HG03159 (cell line): ENCODE measurements at regions not wholly inside any gene's neighbourhood (a gene's known extent, or its start where the extent isn't known, plus 50 kb on each side); places are given as distances from the start of the nearest gene placed in this dataset.
A peak's percentile ranks its signal among the peaks of the same experiment; 100 is the strongest.

Source experiments
- ATAC-seq: cut with Tn5 transposase; IDR thresholded peaks from one replicate; pipeline ENCODE4 v1.9.1; 2021; ENCODE audit warnings: mild to moderate bottlenecking, moderate library complexity; ENCODE audit not compliant: unreplicated experiment

GRCh38 chr2:15732341-15733077 lies 140.8 kb downstream of the DDX1 start:
- peak; percentile 97 for ATAC-seq

- no peak for ATAC-seq
These were observed 142.4 kb downstream of the DDX1 start for GRCh38 chr2:15733867-15734673.

DNA sequence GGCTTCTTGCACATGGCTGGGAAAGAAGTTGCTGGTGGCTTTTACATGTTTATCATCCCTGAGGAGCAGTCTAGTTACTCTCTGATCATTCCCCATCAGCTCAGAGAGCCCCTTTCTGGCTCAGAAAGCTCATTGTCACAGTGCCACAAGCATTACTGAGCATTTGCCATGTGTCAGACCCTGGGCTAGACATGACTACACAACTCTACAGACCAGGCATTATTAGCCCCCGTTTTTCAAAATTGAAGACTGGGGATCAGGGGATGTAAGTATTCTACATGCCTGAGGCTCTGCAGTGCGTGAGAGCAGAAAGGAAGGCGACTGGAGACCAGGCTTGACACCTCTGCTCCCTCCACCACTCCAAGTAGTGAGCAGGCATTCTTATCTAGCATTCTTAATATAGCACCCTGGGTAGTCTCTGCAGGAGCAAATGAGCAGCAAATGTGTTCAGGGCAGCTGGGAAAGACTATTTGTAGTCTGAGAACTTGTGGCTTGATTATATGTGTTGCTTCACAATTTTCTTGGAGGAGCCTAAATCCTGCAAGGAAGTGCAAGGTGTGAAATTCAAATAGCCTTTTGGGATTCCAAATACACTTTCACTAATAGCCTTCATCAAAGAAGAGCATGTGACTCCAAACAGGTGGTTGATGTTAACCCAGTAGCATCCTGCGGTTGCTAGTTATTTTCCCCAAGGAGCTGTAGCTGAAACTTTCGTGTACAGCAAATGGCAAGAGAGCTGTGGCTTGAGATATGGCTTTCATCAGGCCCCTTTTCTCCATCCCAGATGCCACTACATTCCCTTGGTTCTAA lies 143.2 kb downstream of the DDX1 start:
- no peak for ATAC-seq

GRCh38 chr2:15735484-15736326 lies 144.0 kb downstream of the DDX1 start:
- no peak for ATAC-seq

- ATAC-seq = no peak
These were observed 144.9 kb downstream of the DDX1 start for GRCh38 chr2:15736396-15737180.

DNA sequence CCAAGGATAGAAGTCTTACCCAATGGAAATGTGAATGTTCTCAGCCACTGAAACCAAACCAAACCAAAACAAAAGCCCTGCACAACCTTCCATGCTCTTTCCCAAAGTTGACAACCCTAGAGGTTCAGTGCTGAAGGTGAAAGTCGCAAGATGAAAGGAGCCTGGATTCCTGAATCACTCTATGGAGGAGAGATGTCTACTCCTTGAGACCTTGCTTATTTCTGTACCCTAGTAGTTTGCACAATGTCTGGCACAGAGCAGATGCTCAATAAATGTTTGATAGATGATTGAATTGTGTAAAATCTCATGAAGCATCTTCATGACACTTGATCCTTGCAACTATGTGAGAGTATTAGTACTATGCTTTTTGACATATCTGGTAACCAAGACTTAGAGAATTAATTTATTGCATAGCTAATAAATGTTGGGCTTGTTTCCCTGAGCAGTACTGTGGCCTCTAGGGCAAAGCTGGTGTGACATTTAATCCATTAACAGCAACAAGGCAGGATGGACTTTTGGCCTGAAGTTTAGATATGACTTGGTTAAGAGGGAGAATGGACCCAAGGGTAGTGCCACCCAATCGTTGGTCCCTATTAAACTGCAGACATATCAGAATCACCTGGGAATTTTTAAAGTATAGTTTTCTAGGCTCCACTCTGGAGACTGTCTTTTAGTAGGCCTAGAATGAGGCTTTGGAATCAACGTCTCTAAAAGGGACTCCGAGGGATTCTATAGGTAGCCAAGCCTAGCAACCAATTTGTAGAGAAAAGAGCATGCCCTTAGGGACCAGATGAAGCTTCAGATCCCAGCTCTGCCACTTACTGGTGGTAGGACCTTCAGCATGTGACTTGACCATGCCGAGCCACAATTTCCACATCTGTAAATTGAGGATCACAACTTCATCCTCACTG lies 145.9 kb downstream of the DDX1 start:
- ATAC-seq = no peak

DNA sequence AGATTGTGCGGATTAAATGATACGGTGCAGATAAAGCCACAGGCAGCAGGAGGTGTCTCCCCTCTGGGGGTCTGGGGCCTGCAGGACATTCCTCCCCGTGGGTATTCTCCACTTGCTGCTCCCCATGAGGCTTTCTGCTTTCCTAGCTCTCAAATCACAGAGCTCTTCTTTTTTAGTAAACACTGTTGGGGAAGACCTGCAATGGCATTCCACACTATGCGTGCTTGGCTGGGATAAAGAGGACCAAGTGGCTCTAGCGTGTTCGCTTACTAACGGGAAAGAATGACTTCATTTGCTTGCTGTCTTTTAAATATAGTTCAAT lies 146.5 kb downstream of the DDX1 start:
- no peak for ATAC-seq

- no peak for ATAC-seq
These were observed 147.3 kb downstream of the DDX1 start for GRCh38 chr2:15738943-15739342.

DNA sequence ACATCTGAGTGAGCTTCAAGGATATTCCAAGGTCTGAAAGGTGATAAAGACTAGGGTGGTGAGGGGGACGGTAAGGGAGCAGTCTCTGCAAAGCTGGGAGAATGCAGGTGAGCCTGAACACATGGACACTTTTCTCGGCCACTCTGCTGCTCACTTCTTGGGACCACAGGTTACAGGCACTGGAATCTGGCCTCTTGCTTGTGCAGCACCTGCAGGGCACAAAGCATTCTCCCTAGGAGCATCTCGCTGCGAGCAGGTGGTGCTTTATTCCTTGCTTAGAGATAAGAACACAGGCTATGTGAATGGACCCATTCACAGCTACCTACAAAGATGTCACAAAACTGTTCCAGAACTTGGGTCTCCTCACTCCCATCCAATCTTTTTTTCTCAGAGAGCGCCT lies 153.2 kb downstream of the DDX1 start:
- ATAC-seq = no peak

DNA sequence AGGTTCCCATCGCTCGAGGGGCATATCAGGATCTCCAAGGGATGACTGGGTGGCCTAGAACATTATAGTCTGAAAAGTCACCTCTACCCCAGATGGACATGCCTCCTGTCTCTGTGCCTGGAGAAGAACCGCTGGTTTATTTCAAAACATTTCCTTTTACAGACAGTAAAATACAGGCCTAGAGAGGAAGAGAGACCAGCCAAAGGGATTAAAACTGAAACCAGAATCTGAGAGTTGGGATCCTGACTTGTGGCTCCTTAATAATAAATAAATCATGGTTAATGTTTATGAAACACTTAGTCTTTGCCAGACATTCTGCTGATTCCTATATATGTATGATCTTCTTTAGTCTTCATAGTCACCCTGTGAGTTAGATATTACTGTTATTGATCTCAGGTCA lies 153.7 kb downstream of the DDX1 start:
- ATAC-seq = no peak

- no peak for ATAC-seq
These were observed 154.4 kb downstream of the DDX1 start for GRCh38 chr2:15745907-15746702.

- ATAC-seq = no peak
These were observed 155.3 kb downstream of the DDX1 start for GRCh38 chr2:15746703-15747550.

GRCh38 chr2:15747603-15748471 lies 156.2 kb downstream of the DDX1 start:
- ATAC-seq = no peak

DNA sequence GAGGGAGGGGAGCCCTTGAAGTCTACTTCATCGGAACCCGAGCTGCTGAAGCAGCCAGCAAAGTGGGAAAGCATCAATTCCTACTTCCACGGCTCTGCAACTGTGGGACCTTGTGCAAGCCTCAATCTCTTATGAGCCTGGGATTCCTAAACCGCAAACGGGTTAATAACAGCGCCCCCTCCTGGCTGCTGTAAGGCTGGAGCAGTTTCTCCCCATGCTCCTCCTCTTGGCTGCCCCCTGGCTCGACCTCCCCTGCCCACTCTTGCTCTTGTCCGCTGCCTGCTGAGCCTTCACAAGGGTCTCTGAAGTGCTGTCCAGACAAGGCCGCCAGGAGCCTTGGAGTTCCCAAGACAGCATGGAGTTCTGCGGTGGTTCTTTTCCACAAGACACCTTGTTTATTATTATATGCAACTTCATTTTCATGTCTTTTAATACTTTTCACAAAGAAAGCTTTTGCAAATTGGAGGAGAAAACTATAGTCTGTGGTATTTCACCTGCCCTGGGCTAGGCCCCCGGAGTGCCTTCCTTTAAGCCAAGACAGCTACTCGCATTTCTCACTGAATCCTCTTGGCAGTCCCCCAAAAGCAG lies 157.2 kb downstream of the DDX1 start:
- ATAC-seq = no peak

GRCh38 chr2:15749460-15750432 lies 158.1 kb downstream of the DDX1 start:
- no peak for ATAC-seq
